CD4-positive, CD25-positive, alpha-beta regulatory T cell (primary cell): ENCODE measurements at regions not wholly inside any gene's neighbourhood (a gene's known extent, or its start where the extent isn't known, plus 50 kb on each side); places are given as distances from the start of the nearest gene placed in this dataset.

ENCODE experiments used
- ATAC-seq, 2 donors: fragments of 150-1000 bp; cut with Tn5 transposase; one replicate each; pipeline ENCODE4 v1.10.0; 2021; ENCODE audit warnings: low read depth in 2 of 2, moderate number of reproducible peaks in 2 of 2, moderate library complexity in 1 of 2
- DNase-seq, 3 donors: peaks; one replicate each; pipeline versions ENCODE4 v3.0.0 to v3.0.0-alpha.2; 2012 to 2022; ENCODE audit warnings: mixed read lengths in 1 of 3
- H3K27ac ChIP-seq: one replicate; pipeline ENCODE4 v1.7.0; 2013; ENCODE audit warnings: mild to moderate bottlenecking, low read length; ENCODE audit not compliant: insufficient read depth, poor library complexity, severe bottlenecking
- H3K27me3 ChIP-seq: one replicate; pipeline ENCODE4 v1.7.0; 2013; ENCODE audit warnings: low read length; ENCODE audit not compliant: control insufficient read depth, insufficient read depth
- H3K36me3 ChIP-seq: one replicate; pipeline ENCODE4 v1.7.0; 2013; ENCODE audit warnings: mild to moderate bottlenecking, low read length, moderate library complexity; ENCODE audit not compliant: control insufficient read depth, insufficient read depth
- H3K4me1 ChIP-seq: 2 replicates; pipeline ENCODE4 v1.7.0; 2013; ENCODE audit warnings: mild to moderate bottlenecking, low read length; ENCODE audit not compliant: insufficient read depth, control insufficient read depth, poor library complexity, severe bottlenecking
- H3K4me3 ChIP-seq: one replicate; pipeline ENCODE4 v1.7.0; 2013; ENCODE audit warnings: low read depth, mild to moderate bottlenecking, low read length, moderate library complexity
- H3K9me3 ChIP-seq, 2 experiments: 1 replicate in 1 of 2; 2 replicates in 1 of 2; pipeline ENCODE4 v1.7.0; 2013; ENCODE audit warnings: low read length in 2 of 2, mild to moderate bottlenecking in 1 of 2, moderate library complexity in 1 of 2; ENCODE audit not compliant: control insufficient read depth in 2 of 2
- H3K27ac Mint-ChIP-seq, 3 donors: one replicate each; pipeline ENCODE4 v1.8.0; 2020 to 2022; ENCODE audit warnings: mild to moderate bottlenecking in 3 of 3, mixed read lengths in 3 of 3, moderate library complexity in 2 of 3
- H3K27me3 Mint-ChIP-seq: one replicate; pipeline ENCODE4 v1.8.0; 2022; ENCODE audit warnings: mild to moderate bottlenecking, mixed read lengths
- H3K36me3 Mint-ChIP-seq: one replicate; pipeline ENCODE4 v1.8.0; 2020; ENCODE audit warnings: mixed read lengths
- H3K4me1 Mint-ChIP-seq, 4 donors: one replicate each; pipeline ENCODE4 v1.8.0; 2020 to 2022; ENCODE audit warnings: mixed read lengths in 4 of 4, mild to moderate bottlenecking in 1 of 4
- H3K4me3 Mint-ChIP-seq, 4 donors: one replicate each; pipeline ENCODE4 v1.8.0; 2020 to 2022; ENCODE audit warnings: mild to moderate bottlenecking in 4 of 4, mixed read lengths in 4 of 4, moderate library complexity in 3 of 4
- H3K9me3 Mint-ChIP-seq, 7 donors: one replicate each; pipeline ENCODE4 v1.8.0; 2020 to 2022; ENCODE audit warnings: mixed read lengths in 7 of 7, mild to moderate bottlenecking in 3 of 7, moderate library complexity in 2 of 7

DNA sequence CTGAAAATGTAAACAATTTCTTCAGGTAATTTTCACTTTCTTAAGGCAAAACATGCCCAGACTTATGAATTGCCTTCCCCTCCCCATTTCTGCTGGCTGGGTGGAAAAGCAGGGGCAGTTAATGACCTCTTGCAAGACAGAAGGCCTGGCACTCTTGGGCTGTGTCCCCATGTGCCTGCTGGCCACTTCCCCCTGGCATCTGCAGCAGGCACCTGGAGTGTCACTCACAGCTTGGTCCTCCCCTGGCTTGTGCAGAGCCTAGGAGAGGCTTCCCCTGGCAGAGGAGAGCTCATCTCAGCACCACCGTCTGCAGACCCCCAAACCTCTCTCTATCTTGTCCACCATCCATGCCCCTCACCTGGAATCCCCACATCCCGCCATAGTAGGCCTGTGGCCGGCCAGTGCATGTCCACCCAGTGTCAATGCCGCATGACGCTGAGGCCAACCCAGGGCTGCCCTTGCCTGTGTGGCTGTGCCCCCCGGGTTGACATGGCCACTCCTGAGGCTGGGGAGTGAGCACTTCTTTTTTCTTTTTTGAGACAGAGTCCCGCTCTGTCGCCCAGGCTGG is 83.5 kb upstream of the SLC22A23 start:
- H3K27me3 Mint-ChIP-seq: peaks cover 21% of the 10 kb centered on the region
- Histone ChIP-seq H3K27ac (no peak overlapping the region), H3K9me3 (no peaks in the 10 kb centered on the region), H3K4me1 (no peaks in the 10 kb centered on the region), H3K36me3 (no peaks in the 10 kb centered on the region), H3K4me3 (no peak overlapping the region), H3K27me3 (no peaks in the 10 kb centered on the region)
- no peaks in the 10 kb centered on the region for H3K36me3 Mint-ChIP-seq
- DNase-seq (no peak), ATAC-seq (no peak)
- peaks cover 0 to 2% (median 0%) of the 10 kb centered on the region in 7 donors for H3K9me3 Mint-ChIP-seq
- no peak overlapping the region for H3K27ac Mint-ChIP-seq
- H3K4me3 Mint-ChIP-seq: no peak overlapping the region
- no peaks in the 10 kb centered on the region for H3K4me1 Mint-ChIP-seq

DNA sequence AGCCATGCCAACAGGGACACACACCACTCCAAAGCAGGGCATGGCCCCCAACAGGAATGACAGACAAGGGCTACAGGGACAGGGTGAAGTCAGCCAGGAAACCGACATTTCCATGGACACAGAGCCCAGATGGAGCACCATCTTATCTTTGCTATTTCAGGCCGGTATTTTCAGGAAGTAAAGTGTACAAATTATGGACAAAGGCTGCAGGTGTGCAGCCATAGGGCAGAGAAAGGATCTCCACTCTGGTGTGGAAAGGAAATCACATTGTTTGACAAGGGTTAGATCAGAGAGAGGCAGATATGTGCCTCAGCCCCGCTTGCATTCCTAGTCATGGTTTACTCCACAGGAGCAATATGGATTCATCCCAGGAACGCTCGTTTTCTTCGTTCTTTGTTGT is 81.7 kb upstream of the SLC22A23 start:
- Mint-ChIP-seq H3K4me3 (no peak overlapping the region), H3K9me3 (peaks cover 0 to under 1% (median 0%) of the 10 kb centered on the region in 7 donors), H3K27ac (no peak overlapping the region), H3K36me3 (no peaks in the 10 kb centered on the region), H3K27me3 (peaks cover 18% of the 10 kb centered on the region), H3K4me1 (no peaks in the 10 kb centered on the region)
- Histone ChIP-seq H3K27ac (no peak overlapping the region), H3K27me3 (no peaks in the 10 kb centered on the region), H3K4me1 (no peaks in the 10 kb centered on the region), H3K4me3 (no peak overlapping the region), H3K36me3 (no peaks in the 10 kb centered on the region), H3K9me3 (no peaks in the 10 kb centered on the region)
- no peak for ATAC-seq
- no peak for DNase-seq

DNA sequence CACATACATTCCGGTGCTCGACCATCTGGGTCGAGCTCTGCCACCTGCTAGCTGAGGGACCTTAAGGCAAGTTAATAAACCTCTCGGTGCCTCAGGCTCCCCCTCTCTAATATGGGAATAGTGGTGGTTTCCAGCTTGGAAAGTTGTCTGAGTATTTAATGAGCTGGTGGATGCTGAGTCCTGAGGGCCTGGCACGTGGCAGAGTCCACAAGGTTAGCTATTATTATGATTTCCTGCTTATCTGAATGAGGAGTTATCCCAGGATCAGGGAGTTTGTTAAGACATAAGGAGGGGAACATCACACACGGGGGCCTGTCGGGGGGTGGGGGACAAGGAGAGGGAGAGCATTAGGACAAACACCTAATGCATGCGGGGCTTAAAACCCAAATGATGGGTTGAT is 80.1 kb upstream of the SLC22A23 start:
- H3K27ac Mint-ChIP-seq: no peak overlapping the region
- H3K36me3 ChIP-seq: no peaks in the 10 kb centered on the region
- no peak overlapping the region for H3K4me3 Mint-ChIP-seq
- no peaks in the 10 kb centered on the region for H3K9me3 ChIP-seq
- no peak overlapping the region for H3K4me3 ChIP-seq
- ATAC-seq: no peak
- no peaks in the 10 kb centered on the region for H3K4me1 Mint-ChIP-seq
- no peaks in the 10 kb centered on the region for H3K9me3 Mint-ChIP-seq
- no peak for DNase-seq
- H3K27me3 Mint-ChIP-seq: peaks cover 18% of the 10 kb centered on the region
- no peaks in the 10 kb centered on the region for H3K27me3 ChIP-seq
- H3K4me1 ChIP-seq: no peaks in the 10 kb centered on the region
- no peaks in the 10 kb centered on the region for H3K36me3 Mint-ChIP-seq
- no peak overlapping the region for H3K27ac ChIP-seq

DNA sequence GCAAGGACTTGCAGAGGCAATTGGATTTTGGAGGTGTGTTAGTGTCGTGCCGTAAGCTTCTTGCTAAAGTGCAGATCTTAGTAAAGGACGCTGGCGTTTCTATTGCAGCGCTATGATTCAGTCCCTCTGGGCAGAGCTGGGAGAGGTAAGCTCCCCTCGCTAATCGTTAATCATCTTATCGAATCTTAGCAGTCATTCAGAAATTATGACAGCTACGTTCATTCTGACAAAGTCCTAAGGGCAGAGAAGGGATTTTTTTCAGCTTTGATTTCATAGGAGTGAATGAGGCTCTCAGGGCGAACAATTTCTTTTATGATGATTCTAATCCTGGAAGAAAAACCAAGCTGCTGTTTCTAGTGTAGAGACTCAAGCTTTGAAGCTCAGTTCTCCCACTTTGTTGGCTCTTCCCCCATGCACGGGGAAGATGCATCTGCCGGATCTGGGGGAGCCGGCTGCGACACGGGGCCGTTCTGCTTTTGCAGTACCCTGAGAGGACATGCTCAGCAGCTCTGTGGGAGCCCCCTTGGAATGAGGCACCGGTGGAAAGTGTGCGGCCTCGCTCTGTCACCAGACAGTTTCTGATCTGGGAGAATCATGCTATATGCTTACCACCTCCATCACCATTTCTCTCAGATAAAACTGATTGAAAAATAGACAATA is 79.1 kb upstream of the SLC22A23 start:
- Histone ChIP-seq H3K27me3 (no peaks in the 10 kb centered on the region), H3K9me3 (no peaks in the 10 kb centered on the region), H3K4me3 (no peak overlapping the region), H3K27ac (no peak overlapping the region), H3K36me3 (no peaks in the 10 kb centered on the region), H3K4me1 (no peaks in the 10 kb centered on the region)
- no peak for ATAC-seq
- no peak for DNase-seq
- Mint-ChIP-seq H3K4me3 (no peak overlapping the region), H3K36me3 (no peaks in the 10 kb centered on the region), H3K4me1 (no peaks in the 10 kb centered on the region), H3K27ac (no peak overlapping the region), H3K27me3 (peaks cover 10% of the 10 kb centered on the region), H3K9me3 (no peaks in the 10 kb centered on the region)

DNA sequence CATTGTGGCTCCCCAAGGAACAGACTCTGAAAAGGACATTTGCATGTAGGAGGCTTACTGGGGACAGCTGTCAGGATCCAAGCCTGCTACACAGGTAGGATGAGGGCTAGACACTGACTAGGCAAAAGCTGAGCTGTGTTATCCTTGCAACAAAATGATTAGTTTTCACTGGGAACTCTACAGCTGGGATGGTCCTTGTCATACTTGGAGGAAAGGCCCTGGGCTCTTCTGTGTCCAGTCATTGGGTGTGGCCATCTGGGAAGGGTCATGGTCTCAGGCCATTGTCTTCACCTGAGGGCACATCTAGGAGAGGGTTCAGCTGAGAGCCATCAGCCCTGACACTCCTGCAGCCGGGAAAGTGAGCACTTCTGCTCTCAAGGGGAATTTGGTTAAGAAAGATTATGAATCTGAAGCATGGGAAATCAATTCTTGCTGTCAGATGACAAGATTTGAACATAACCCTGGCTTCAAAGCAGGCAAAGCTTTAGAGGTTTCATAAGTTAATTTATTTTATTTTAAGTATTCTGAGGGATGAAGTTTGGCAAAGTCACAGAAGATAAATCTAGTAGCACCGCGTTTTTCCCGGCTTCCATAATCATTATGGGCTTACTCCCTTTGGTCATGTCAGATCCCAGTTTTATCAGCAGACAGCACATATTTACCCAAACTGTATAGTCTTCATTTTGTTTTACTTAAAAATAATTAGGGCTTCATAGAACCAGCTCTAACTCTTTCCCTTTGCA is 78.4 kb upstream of the SLC22A23 start:
- H3K9me3 ChIP-seq: no peaks in the 10 kb centered on the region
- H3K27me3 Mint-ChIP-seq: peaks cover 10% of the 10 kb centered on the region
- DNase-seq: no peak
- ATAC-seq: no peak
- no peaks in the 10 kb centered on the region for H3K36me3 Mint-ChIP-seq
- no peaks in the 10 kb centered on the region for H3K9me3 Mint-ChIP-seq
- H3K4me3 Mint-ChIP-seq: no peak overlapping the region
- H3K27ac Mint-ChIP-seq: no peak overlapping the region
- no peak overlapping the region for H3K27ac ChIP-seq
- no peaks in the 10 kb centered on the region for H3K4me1 ChIP-seq
- no peaks in the 10 kb centered on the region for H3K4me1 Mint-ChIP-seq
- H3K36me3 ChIP-seq: no peaks in the 10 kb centered on the region
- no peaks in the 10 kb centered on the region for H3K27me3 ChIP-seq
- H3K4me3 ChIP-seq: no peak overlapping the region

DNA sequence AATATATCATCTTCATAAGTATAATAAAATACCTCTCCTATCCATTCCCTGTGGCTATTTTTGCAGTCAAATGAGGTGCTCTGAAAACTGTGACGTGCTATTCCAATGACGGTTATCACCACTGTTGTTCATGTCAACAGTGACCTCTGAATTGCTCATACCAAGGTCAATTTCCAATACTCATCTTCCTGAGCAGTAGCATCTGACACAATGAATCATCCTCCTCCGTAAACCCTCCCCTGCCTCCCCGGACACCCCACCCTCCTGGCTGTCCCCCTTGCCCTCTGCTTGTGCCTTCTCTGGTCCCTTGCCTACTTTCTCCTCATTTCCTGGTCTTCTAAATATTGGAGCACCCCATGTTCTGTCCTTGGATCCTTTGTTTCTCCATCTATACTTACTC is 77.7 kb upstream of the SLC22A23 start:
- no peaks in the 10 kb centered on the region for H3K4me1 ChIP-seq
- H3K36me3 ChIP-seq: no peaks in the 10 kb centered on the region
- Mint-ChIP-seq H3K27ac (no peak overlapping the region), H3K9me3 (no peaks in the 10 kb centered on the region), H3K27me3 (peaks cover 10% of the 10 kb centered on the region), H3K4me1 (no peaks in the 10 kb centered on the region), H3K4me3 (no peak overlapping the region), H3K36me3 (no peaks in the 10 kb centered on the region)
- no peak for DNase-seq
- ATAC-seq: no peak
- H3K9me3 ChIP-seq: no peaks in the 10 kb centered on the region
- H3K27ac ChIP-seq: no peak overlapping the region
- no peak overlapping the region for H3K4me3 ChIP-seq
- no peaks in the 10 kb centered on the region for H3K27me3 ChIP-seq

DNA sequence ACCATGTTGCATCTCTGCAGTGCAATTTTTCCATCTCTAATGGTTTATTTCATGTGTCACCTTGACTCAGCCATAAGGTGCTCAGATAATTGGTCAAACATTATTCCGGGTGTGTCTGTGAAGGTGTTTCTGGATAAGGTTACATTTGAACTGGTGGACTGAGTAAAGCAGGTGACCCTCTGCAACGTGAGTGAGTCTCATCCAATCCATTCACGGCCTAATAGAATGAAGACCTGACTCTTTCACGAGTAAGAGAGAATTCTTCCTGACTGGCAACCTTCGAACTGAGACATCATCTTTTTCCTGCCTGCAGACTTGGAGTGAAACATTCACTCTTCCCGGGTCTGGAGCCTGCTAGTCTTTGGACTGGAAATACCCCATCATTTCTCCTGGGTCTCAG is 77.1 kb upstream of the SLC22A23 start:
- Histone ChIP-seq H3K27me3 (no peaks in the 10 kb centered on the region), H3K4me1 (no peaks in the 10 kb centered on the region), H3K36me3 (no peaks in the 10 kb centered on the region), H3K4me3 (no peak overlapping the region), H3K9me3 (no peaks in the 10 kb centered on the region), H3K27ac (no peak overlapping the region)
- H3K4me1 Mint-ChIP-seq: no peaks in the 10 kb centered on the region
- H3K27ac Mint-ChIP-seq: no peak overlapping the region
- no peaks in the 10 kb centered on the region for H3K9me3 Mint-ChIP-seq
- H3K27me3 Mint-ChIP-seq: peaks cover 10% of the 10 kb centered on the region
- no peak for DNase-seq
- H3K4me3 Mint-ChIP-seq: no peak overlapping the region
- ATAC-seq: no peak
- no peaks in the 10 kb centered on the region for H3K36me3 Mint-ChIP-seq
